OCI-LY1 (cell line): ENCODE measurements at regions not wholly inside any gene's neighbourhood (a gene's known extent, or its start where the extent isn't known, plus 50 kb on each side); places are given as distances from the start of the nearest gene placed in this dataset.

ENCODE experiments used
- H2AFZ ChIP-seq: fragments of 200-600 bp; sonication (generic), shearing (Covaris generic); 2 replicates; pipeline ENCODE4 v1.6.0; 2014; ENCODE audit warnings: antibody characterized with exemption, mild to moderate bottlenecking, low read length
- H3F3A ChIP-seq: fragments of 200-600 bp; sonication (generic), shearing (Covaris generic); 2 replicates; pipeline ENCODE4 v1.6.0; 2014; ENCODE audit warnings: mild to moderate bottlenecking, antibody characterized with exemption, low read length, moderate library complexity; ENCODE audit not compliant: insufficient read depth
- H3K27ac ChIP-seq: fragments of 200-600 bp; sonication (generic); 2 replicates; pipeline ENCODE4 v1.5.1; 2014; ENCODE audit warnings: low read length, mixed run types, mild to moderate bottlenecking, low read depth; ENCODE audit not compliant: poor library complexity, severe bottlenecking
- H3K27me3 ChIP-seq: fragments of 200-600 bp; sonication (generic); 2 replicates; pipeline ENCODE4 v1.6.0; 2014; ENCODE audit warnings: antibody characterized with exemption, mild to moderate bottlenecking, low read length, moderate library complexity; ENCODE audit not compliant: insufficient read depth
- H3K36me3 ChIP-seq: fragments of 200-600 bp; sonication (generic); 2 replicates; pipeline ENCODE4 v1.6.1; 2014; ENCODE audit warnings: mild to moderate bottlenecking, antibody characterized with exemption, low read length, moderate library complexity, mixed read lengths; ENCODE audit not compliant: insufficient read depth
- H3K4me1 ChIP-seq: fragments of 200-600 bp; sonication (generic); 2 replicates; pipeline ENCODE4 v1.5.1; 2014; ENCODE audit warnings: mild to moderate bottlenecking, low read length, moderate library complexity; ENCODE audit not compliant: insufficient read depth, severe bottlenecking
- H3K4me2 ChIP-seq: fragments of 200-600 bp; sonication (generic), shearing (Covaris generic); 2 replicates; pipeline ENCODE4 v1.6.1; 2014; ENCODE audit warnings: low read length
- H3K4me3 ChIP-seq: fragments of 200-600 bp; sonication (generic); 2 replicates; pipeline ENCODE4 v1.5.1; 2014; ENCODE audit warnings: low read length, low read depth, mild to moderate bottlenecking, mixed read lengths; ENCODE audit not compliant: poor library complexity, severe bottlenecking
- H3K79me2 ChIP-seq: fragments of 200-600 bp; shearing (Covaris generic); 2 replicates; pipeline ENCODE4 v1.6.1; 2016; ENCODE audit warnings: mixed run types, low read length, mixed read lengths; ENCODE audit not compliant: insufficient read depth
- H3K9ac ChIP-seq: fragments of 200-600 bp; sonication (generic), shearing (Covaris generic); 2 replicates; pipeline ENCODE4 v1.6.1; 2014; ENCODE audit warnings: mild to moderate bottlenecking, low read length, mixed read lengths
- H3K9me2 ChIP-seq: fragments of 200-600 bp; sonication (generic), shearing (Covaris generic); 2 replicates; pipeline ENCODE4 v1.6.1; 2014; ENCODE audit warnings: low read depth, mild to moderate bottlenecking, low read length, mixed read lengths
- H3K9me3 ChIP-seq: fragments of 200-600 bp; shearing (Covaris generic); 2 replicates; pipeline ENCODE4 v1.6.1; 2014; ENCODE audit warnings: low read length, mixed read lengths
- H4K20me1 ChIP-seq: fragments of 200-600 bp; sonication (generic), shearing (Covaris generic); 2 replicates; pipeline ENCODE4 v1.6.0; 2016; ENCODE audit warnings: mild to moderate bottlenecking, low read length; ENCODE audit not compliant: insufficient read depth
- EZH2 ChIP-seq: fragments of 200-600 bp; sonication (generic), shearing (Covaris generic); IDR thresholded peaks from 2 replicates; pipeline ENCODE4 v1.8.0; 2017; ENCODE audit warnings: borderline replicate concordance, mixed run types, mild to moderate bottlenecking, antibody characterized with exemption, low read length, moderate library complexity, mixed read lengths
- TF ChIP-seq, protein P1 (sequence below): fragments of 200-600 bp; sonication (generic), shearing (Covaris generic); IDR thresholded peaks from 2 replicates; pipeline ENCODE4 v1.5.1; 2017; ENCODE audit warnings: mild to moderate bottlenecking, antibody characterized with exemption, low read length, moderate library complexity, mixed read lengths

DNA sequence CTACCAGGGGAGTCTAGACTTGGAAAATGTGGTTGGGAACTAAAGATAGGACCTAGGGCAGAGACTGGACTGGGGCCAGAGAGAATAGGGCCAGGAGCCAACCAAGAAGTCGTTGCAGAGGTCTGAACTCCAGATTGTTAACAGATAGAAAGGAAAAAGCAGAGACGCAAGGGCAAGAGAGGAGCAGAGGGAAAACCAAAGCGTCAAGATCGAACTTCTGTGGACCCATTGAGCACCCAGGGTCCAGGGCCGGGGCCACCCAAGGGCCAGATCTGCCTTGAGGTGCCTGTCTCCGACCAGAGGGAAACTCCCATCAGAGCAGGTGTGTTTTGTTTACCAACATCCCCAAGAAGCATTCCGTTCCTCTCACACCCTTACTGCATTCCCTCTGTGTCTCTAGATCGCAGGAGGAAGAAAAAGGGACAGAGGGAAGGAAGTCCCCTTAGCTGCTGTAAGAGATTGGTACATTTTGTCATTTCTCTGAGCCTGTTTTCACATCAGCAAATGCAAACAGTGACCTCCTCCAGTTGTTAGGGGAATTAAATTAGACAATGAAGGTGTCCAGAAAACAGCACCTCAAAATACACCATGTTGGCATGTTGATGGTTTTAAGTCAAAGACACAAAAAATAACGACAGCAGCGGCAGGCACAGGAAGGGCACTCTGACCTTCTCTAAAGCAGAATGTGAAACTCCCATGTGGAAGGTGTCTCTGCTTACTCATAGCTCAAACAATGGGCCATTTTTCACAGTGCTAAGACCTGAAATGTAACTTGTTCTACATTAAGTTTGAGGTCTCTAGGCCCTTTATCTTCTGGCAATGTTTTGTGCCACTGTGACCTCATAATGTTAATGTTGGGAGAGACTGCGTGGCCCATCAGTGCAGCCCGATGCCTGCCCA lies 105.8 kb upstream of the RAB4A start:
- no peak overlapping the region for H3K4me2 ChIP-seq
- no peaks in the 10 kb centered on the region for H3F3A ChIP-seq
- H2AFZ ChIP-seq, result no peak overlapping the region
- no peaks in the 10 kb centered on the region for H3K4me1 ChIP-seq
- no peaks in the 10 kb centered on the region for H3K79me2 ChIP-seq
- no peak overlapping the region for H3K27ac ChIP-seq
- no peak overlapping the region for H3K4me3 ChIP-seq
- H3K27me3 ChIP-seq, result no peaks in the 10 kb centered on the region
- no peaks in the 10 kb centered on the region for H3K9me2 ChIP-seq
- H3K36me3 ChIP-seq, result no peaks in the 10 kb centered on the region
- no peaks in the 10 kb centered on the region for H3K9me3 ChIP-seq
- no peaks in the 10 kb centered on the region for H4K20me1 ChIP-seq
- no peak overlapping the region for H3K9ac ChIP-seq
- TF ChIP-seq EZH2, result no peak
- TF ChIP-seq, protein P1, sequence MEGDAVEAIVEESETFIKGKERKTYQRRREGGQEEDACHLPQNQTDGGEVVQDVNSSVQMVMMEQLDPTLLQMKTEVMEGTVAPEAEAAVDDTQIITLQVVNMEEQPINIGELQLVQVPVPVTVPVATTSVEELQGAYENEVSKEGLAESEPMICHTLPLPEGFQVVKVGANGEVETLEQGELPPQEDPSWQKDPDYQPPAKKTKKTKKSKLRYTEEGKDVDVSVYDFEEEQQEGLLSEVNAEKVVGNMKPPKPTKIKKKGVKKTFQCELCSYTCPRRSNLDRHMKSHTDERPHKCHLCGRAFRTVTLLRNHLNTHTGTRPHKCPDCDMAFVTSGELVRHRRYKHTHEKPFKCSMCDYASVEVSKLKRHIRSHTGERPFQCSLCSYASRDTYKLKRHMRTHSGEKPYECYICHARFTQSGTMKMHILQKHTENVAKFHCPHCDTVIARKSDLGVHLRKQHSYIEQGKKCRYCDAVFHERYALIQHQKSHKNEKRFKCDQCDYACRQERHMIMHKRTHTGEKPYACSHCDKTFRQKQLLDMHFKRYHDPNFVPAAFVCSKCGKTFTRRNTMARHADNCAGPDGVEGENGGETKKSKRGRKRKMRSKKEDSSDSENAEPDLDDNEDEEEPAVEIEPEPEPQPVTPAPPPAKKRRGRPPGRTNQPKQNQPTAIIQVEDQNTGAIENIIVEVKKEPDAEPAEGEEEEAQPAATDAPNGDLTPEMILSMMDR, result no peak

GRCh38 chr1:229167318-229167717 lies 103.6 kb upstream of the RAB4A start:
- Histone ChIP-seq H3K9me3 (no peaks in the 10 kb centered on the region), H3K4me2 (no peak overlapping the region), H3K79me2 (no peaks in the 10 kb centered on the region), H2AFZ (no peak overlapping the region), H3K27me3 (no peaks in the 10 kb centered on the region), H3K4me1 (no peaks in the 10 kb centered on the region), H4K20me1 (no peaks in the 10 kb centered on the region), H3K27ac (no peak overlapping the region), H3K9me2 (no peaks in the 10 kb centered on the region), H3F3A (no peaks in the 10 kb centered on the region), H3K36me3 (no peaks in the 10 kb centered on the region), H3K4me3 (no peak overlapping the region), H3K9ac (no peak overlapping the region)
- no peak for TF ChIP-seq EZH2
- TF ChIP-seq, protein P1, result no peak

- no peaks in the 10 kb centered on the region for H3K27me3 ChIP-seq
- no peaks in the 10 kb centered on the region for H3F3A ChIP-seq
- no peak for TF ChIP-seq EZH2
- TF ChIP-seq, protein P1, result no peak
- H3K9me2 ChIP-seq, result no peaks in the 10 kb centered on the region
- H3K4me3 ChIP-seq, result no peak overlapping the region
- H3K79me2 ChIP-seq, result no peaks in the 10 kb centered on the region
- H3K9me3 ChIP-seq, result no peaks in the 10 kb centered on the region
- H3K9ac ChIP-seq, result no peak overlapping the region
- H2AFZ ChIP-seq, result no peak overlapping the region
- H3K4me1 ChIP-seq, result no peaks in the 10 kb centered on the region
- H4K20me1 ChIP-seq, result no peaks in the 10 kb centered on the region
- H3K4me2 ChIP-seq, result no peak overlapping the region
- H3K36me3 ChIP-seq, result no peaks in the 10 kb centered on the region
- H3K27ac ChIP-seq, result no peak overlapping the region
These were observed 101.5 kb upstream of the RAB4A start for GRCh38 chr1:229169399-229169798.
